Hepatocyte (in vitro differentiated cells): ENCODE measurements at regions not wholly inside any gene's neighbourhood (a gene's known extent, or its start where the extent isn't known, plus 50 kb on each side); places are given as distances from the start of the nearest gene placed in this dataset.

Experiments used
- DNase-seq: peaks from one replicate; pipeline ENCODE4 v3.0.0-alpha.2; 2016; ENCODE audit warnings: low spot score
- H2AFZ ChIP-seq: fragments of 200-600 bp; sonication (generic); 2 replicates; pipeline ENCODE4 v1.6.0; 2016; ENCODE audit warnings: antibody characterized with exemption, mild to moderate bottlenecking
- H3K27ac ChIP-seq: fragments of 200-600 bp; sonication (generic); 2 replicates; pipeline ENCODE4 v1.5.1; 2016; ENCODE audit warnings: mild to moderate bottlenecking
- H3K27me3 ChIP-seq: fragments of 200-600 bp; sonication (generic); 2 replicates; pipeline ENCODE4 v1.6.1; 2016
- H3K36me3 ChIP-seq: fragments of 200-600 bp; sonication (generic); replicated peaks from 2 replicates; pipeline ENCODE4 v1.5.1; 2016; ENCODE audit warnings: low read depth; ENCODE audit not compliant: insufficient read depth
- H3K4me1 ChIP-seq: fragments of 200-600 bp; sonication (generic); 2 replicates; pipeline ENCODE4 v1.5.1; 2016; ENCODE audit warnings: mild to moderate bottlenecking, moderate library complexity; ENCODE audit not compliant: insufficient read depth
- H3K4me2 ChIP-seq: fragments of 200-600 bp; sonication (generic); 2 replicates; pipeline ENCODE4 v1.6.0; 2016
- H3K4me3 ChIP-seq: fragments of 200-600 bp; sonication (generic); 2 replicates; pipeline ENCODE4 v1.5.1; 2016; ENCODE audit warnings: mild to moderate bottlenecking
- H3K79me2 ChIP-seq: fragments of 200-600 bp; sonication (generic); 2 replicates; pipeline ENCODE4 v1.6.0; 2017; ENCODE audit warnings: mild to moderate bottlenecking
- H3K9me2 ChIP-seq: fragments of 200-600 bp; sonication (generic); replicated peaks from 2 replicates; pipeline ENCODE4 v1.6.0; 2017; ENCODE audit warnings: mild to moderate bottlenecking; ENCODE audit not compliant: insufficient read depth
- H3K9me3 ChIP-seq: fragments of 200-600 bp; sonication (generic); 2 replicates; pipeline ENCODE4 v1.5.1; 2016; ENCODE audit warnings: low read depth, mild to moderate bottlenecking
- H4K20me1 ChIP-seq: fragments of 200-600 bp; sonication (generic); 2 replicates; pipeline ENCODE4 v1.6.0; 2016; ENCODE audit warnings: mild to moderate bottlenecking; ENCODE audit not compliant: insufficient read depth, poor library complexity, severe bottlenecking
- EZH2 ChIP-seq: fragments of 200-600 bp; sonication (generic); IDR thresholded peaks from 2 replicates; pipeline ENCODE4 v1.6.1; 2016; ENCODE audit warnings: antibody characterized with exemption, mild to moderate bottlenecking, borderline replicate concordance
- EZH2phosphoT487 ChIP-seq: fragments of 200-600 bp; sonication (generic); IDR thresholded peaks from one replicate; pipeline ENCODE4 v1.6.1; 2018; ENCODE audit warnings: antibody characterized with exemption, mild to moderate bottlenecking, low read depth, moderate library complexity; ENCODE audit not compliant: unreplicated experiment, severe bottlenecking
- WGBS: methylation state at CpG from one replicate; pipeline ENCODE4 v1.1.6; 2016; ENCODE audit warnings: low lambda C conversion rate; ENCODE audit errors: missing lambda C conversion rate; 5-methylcytosine and 5-hydroxymethylcytosine counted together
- TF ChIP-seq, protein P1 (sequence below): fragments of 200-600 bp; sonication (generic); IDR thresholded peaks from 2 replicates; pipeline ENCODE4 v1.5.1; 2016; ENCODE audit warnings: antibody characterized with exemption, mild to moderate bottlenecking; ENCODE audit not compliant: poor library complexity

DNA sequence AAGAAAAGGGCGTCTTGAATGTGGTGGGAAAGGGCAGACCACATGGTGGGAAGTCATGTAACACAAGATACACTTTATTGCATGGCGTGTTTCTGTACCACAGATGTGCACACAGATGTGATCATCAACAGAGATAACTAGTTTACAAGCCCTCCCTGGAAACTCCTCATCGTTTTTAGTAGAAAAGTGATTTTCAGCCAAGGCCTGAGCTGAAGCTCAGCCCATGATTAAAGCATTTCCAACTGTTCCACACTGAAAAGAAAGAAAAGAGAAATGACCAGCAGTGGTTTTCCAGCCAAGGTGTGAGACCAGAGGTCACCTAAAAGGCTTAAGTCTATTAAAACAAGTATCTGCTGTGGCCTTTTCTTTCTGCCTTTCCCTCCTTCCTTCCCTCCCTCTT, 463.9 kb upstream of the JAG1 start:
- Histone ChIP-seq H3K9me3 (no peaks in the 10 kb centered on the region), H3K4me3 (no peak overlapping the region), H4K20me1 (no peaks in the 10 kb centered on the region), H3K79me2 (no peaks in the 10 kb centered on the region), H2AFZ (no peak overlapping the region), H3K27me3 (no peaks in the 10 kb centered on the region), H3K4me2 (no peak overlapping the region), H3K27ac (no peak overlapping the region), H3K4me1 (peaks cover 7% of the 10 kb centered on the region), H3K9me2 (no peaks in the 10 kb centered on the region), H3K36me3 (no peaks in the 10 kb centered on the region)
- WGBS = 64% methylated on average over 3 of the region's 3 CpGs
- no peak for DNase-seq
- TF ChIP-seq EZH2phosphoT487 (no peak), EZH2 (no peak)
- TF ChIP-seq, protein P1, sequence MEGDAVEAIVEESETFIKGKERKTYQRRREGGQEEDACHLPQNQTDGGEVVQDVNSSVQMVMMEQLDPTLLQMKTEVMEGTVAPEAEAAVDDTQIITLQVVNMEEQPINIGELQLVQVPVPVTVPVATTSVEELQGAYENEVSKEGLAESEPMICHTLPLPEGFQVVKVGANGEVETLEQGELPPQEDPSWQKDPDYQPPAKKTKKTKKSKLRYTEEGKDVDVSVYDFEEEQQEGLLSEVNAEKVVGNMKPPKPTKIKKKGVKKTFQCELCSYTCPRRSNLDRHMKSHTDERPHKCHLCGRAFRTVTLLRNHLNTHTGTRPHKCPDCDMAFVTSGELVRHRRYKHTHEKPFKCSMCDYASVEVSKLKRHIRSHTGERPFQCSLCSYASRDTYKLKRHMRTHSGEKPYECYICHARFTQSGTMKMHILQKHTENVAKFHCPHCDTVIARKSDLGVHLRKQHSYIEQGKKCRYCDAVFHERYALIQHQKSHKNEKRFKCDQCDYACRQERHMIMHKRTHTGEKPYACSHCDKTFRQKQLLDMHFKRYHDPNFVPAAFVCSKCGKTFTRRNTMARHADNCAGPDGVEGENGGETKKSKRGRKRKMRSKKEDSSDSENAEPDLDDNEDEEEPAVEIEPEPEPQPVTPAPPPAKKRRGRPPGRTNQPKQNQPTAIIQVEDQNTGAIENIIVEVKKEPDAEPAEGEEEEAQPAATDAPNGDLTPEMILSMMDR = no peak

DNA sequence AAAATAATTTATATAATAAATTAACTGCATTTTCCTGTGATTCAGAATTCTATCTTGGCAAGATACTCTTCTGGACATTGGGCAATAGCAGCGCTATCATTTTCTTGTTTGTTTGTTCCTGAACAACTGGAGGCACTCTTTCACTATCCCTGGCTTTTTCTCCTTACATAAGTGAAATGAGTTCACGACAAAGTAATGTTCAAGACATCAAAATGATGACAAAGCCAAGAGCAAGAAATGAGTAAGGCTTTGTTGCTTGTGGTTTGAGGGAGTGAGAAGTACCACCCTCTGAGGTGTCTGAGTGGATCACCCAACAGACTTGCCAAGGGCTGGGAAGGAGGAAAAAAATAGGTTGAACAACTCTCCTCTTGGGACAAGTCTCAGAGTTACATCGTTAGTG, 466.6 kb upstream of the JAG1 start:
- no peak overlapping the region for H3K4me2 ChIP-seq
- H2AFZ ChIP-seq = no peak overlapping the region
- no peaks in the 10 kb centered on the region for H3K27me3 ChIP-seq
- H4K20me1 ChIP-seq = no peaks in the 10 kb centered on the region
- H3K9me2 ChIP-seq = no peaks in the 10 kb centered on the region
- TF ChIP-seq, protein P1 = no peak
- no peak for TF ChIP-seq EZH2
- no peak for TF ChIP-seq EZH2phosphoT487
- no peaks in the 10 kb centered on the region for H3K36me3 ChIP-seq
- DNase-seq = no peak
- no peaks in the 10 kb centered on the region for H3K4me1 ChIP-seq
- H3K27ac ChIP-seq = no peak overlapping the region
- 84% methylated on average over 3 of the region's 3 CpGs for WGBS
- H3K4me3 ChIP-seq = no peak overlapping the region
- no peaks in the 10 kb centered on the region for H3K79me2 ChIP-seq
- no peaks in the 10 kb centered on the region for H3K9me3 ChIP-seq

DNA sequence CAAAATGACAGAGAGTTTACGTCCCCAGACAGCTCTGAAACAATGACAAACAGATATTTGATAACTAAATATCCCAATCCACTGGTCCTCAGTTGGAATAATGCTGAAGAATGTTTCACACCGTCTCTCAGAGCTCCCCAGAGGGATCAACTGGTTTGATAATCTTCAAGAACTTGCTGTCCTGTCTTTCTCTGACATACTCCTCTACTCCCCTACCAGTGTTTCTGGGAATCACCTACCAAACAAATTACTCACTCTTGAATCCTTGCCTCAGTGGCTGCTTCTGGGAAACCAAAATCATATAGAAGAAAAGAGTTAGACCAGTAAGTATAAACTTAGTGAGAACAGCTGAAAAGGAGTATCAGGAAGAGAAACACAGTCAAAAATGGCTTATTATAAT, 469.7 kb upstream of the JAG1 start:
- Histone ChIP-seq H3K4me1 (no peaks in the 10 kb centered on the region), H3K4me3 (no peak overlapping the region), H3K79me2 (no peaks in the 10 kb centered on the region), H3K9me2 (no peaks in the 10 kb centered on the region), H3K27ac (no peak overlapping the region), H2AFZ (no peak overlapping the region), H3K36me3 (no peaks in the 10 kb centered on the region), H3K4me2 (no peak overlapping the region), H3K27me3 (no peaks in the 10 kb centered on the region), H3K9me3 (no peaks in the 10 kb centered on the region), H4K20me1 (no peaks in the 10 kb centered on the region)
- TF ChIP-seq EZH2phosphoT487 (no peak), EZH2 (no peak)
- TF ChIP-seq, protein P1 = no peak
- DNase-seq = no peak
- 81% methylated on average over 2 of the region's 2 CpGs for WGBS
